SK-N-SH (cell line): ENCODE measurements at regions not wholly inside any gene's neighbourhood (a gene's known extent, or its start where the extent isn't known, plus 50 kb on each side); places are given as distances from the start of the nearest gene placed in this dataset.

Source experiments
- CTCF ChIA-PET: fragments of 300-600, 350-600 bp; formaldehyde crosslinking; extraction: SDS; loops from one replicate; lab custom pipeline; 2021; lab: Yijun Ruan, JAX
- POLR2A ChIA-PET: fragments of 350-600 bp; sonication (Branson Sonifier 250); formaldehyde crosslinking; extraction: SDS; loops from one replicate; lab custom pipeline; 2020; ENCODE audit warnings: antibody characterized with exemption, inconsistent platforms; lab: Yijun Ruan, JAX
- DNase-seq: peaks from one replicate; pipeline ENCODE4 v3.0.0; 2012
- H2AFZ ChIP-seq: fragments of 200-600 bp; sonication (generic); 2 replicates; pipeline ENCODE4 v1.8.1; 2016; ENCODE audit warnings: antibody characterized with exemption, mild to moderate bottlenecking, low read depth
- H3F3A ChIP-seq: fragments of 200-600 bp; sonication (generic); replicated peaks from 2 replicates; pipeline ENCODE3; 2016; ENCODE audit warnings: antibody characterized with exemption, mild to moderate bottlenecking; ENCODE audit not compliant: insufficient read depth
- H3K27ac ChIP-seq, 2 experiments: fragments of 200-500 bp in 1 of 2; fragments of 200-600 bp in 1 of 2; sonication (Bioruptor generic) in 1 of 2; sonication (generic), shearing (Covaris generic) in 1 of 2; 2 replicates each; pipeline versions ENCODE4 v1.5.1 to v1.6.1; 2014 to 2016; ENCODE audit warnings: low read depth in 2 of 2, inconsistent platforms in 1 of 2, low read length in 1 of 2, mild to moderate bottlenecking in 1 of 2, mixed read lengths in 1 of 2
- H3K27me3 ChIP-seq: fragments of 200-600 bp; sonication (generic), shearing (Covaris generic); 2 replicates; pipeline ENCODE4 v1.6.1; 2016; ENCODE audit warnings: mixed run types; ENCODE audit not compliant: insufficient read depth
- H3K36me3 ChIP-seq, 2 experiments: fragments of 200-500 bp in 1 of 2; fragments of 200-600 bp in 1 of 2; sonication (Bioruptor generic) in 1 of 2; sonication (generic) in 1 of 2; replicated peaks in 1 of 2; 2 replicates each; pipeline versions ENCODE3 to v1.5.1; 2014 to 2016; ENCODE audit warnings: low read length in 1 of 2, mild to moderate bottlenecking in 1 of 2; ENCODE audit not compliant: insufficient read depth in 2 of 2, control insufficient read depth in 1 of 2
- H3K4me1 ChIP-seq, 2 experiments: fragments of 200-500 bp in 1 of 2; fragments of 200-600 bp in 1 of 2; sonication (Bioruptor generic) in 1 of 2; sonication (generic), shearing (Covaris generic) in 1 of 2; 2 replicates each; pipeline versions ENCODE4 v1.5.1 to v1.6.1; 2014 to 2016; ENCODE audit warnings: low read depth in 1 of 2, low read length in 1 of 2, mixed run types in 1 of 2; ENCODE audit not compliant: insufficient read depth in 2 of 2, control insufficient read depth in 1 of 2
- H3K4me2 ChIP-seq: fragments of 200-600 bp; sonication (generic), shearing (Covaris generic); 2 replicates; pipeline ENCODE4 v1.6.1; 2017; ENCODE audit warnings: mixed run types
- H3K4me3 ChIP-seq, 2 experiments: fragments of 200-500 bp in 1 of 2; fragments of 200-600 bp in 1 of 2; sonication (Bioruptor generic) in 1 of 2; sonication (generic), shearing (Covaris generic) in 1 of 2; 2 replicates each; pipeline versions ENCODE4 v1.5.1 to v1.8.1; 2014 to 2016; ENCODE audit warnings: low read depth in 2 of 2, inconsistent platforms in 1 of 2, low read length in 1 of 2, mild to moderate bottlenecking in 1 of 2, mixed read lengths in 1 of 2, moderate library complexity in 1 of 2
- H3K79me2 ChIP-seq: fragments of 200-600 bp; sonication (generic); 2 replicates; pipeline ENCODE4 v1.8.1; 2017; ENCODE audit warnings: mild to moderate bottlenecking; ENCODE audit not compliant: insufficient read depth
- H3K9ac ChIP-seq: fragments of 200-600 bp; sonication (generic); 2 replicates; pipeline ENCODE4 v1.6.1; 2017; ENCODE audit warnings: mixed run types
- H3K9me2 ChIP-seq: fragments of 200-600 bp; sonication (generic); 2 replicates; pipeline ENCODE4 v1.6.1; 2017; ENCODE audit warnings: mixed run types
- H3K9me3 ChIP-seq: fragments of 200-600 bp; sonication (generic); 2 replicates; pipeline ENCODE4 v1.6.1; 2017; ENCODE audit warnings: mixed run types, mild to moderate bottlenecking, moderate library complexity
- H4K20me1 ChIP-seq: fragments of 200-600 bp; sonication (generic); 2 replicates; pipeline ENCODE4 v1.6.1; 2017; ENCODE audit warnings: mild to moderate bottlenecking, mixed run types; ENCODE audit not compliant: insufficient read depth
- CHD2 ChIP-seq: fragments of 150-350 bp; IDR thresholded peaks from 2 replicates; pipeline ENCODE4 v1.6.1; 2018; ENCODE audit warnings: low read length; ENCODE audit not compliant: partially characterized antibody
- ELF1 ChIP-seq: IDR thresholded peaks from 2 replicates; pipeline ENCODE4 v1.4.0; 2012
- FOSL2 ChIP-seq: IDR thresholded peaks from 2 replicates; pipeline ENCODE4 v1.4.0; 2012; ENCODE audit warnings: low read depth, mild to moderate bottlenecking, moderate library complexity, borderline replicate concordance
- GABPA ChIP-seq: IDR thresholded peaks from 2 replicates; pipeline ENCODE4 v1.4.0; 2012; ENCODE audit warnings: low read depth, mild to moderate bottlenecking
- GATA2 ChIP-seq: sonication (generic); formaldehyde crosslinking; IDR thresholded peaks from 2 replicates; pipeline ENCODE4 v1.5.0; 2020; ENCODE audit warnings: mild to moderate bottlenecking, missing genetic modification reagents
- IRF3 ChIP-seq: fragments of 150-350 bp; IDR thresholded peaks from 2 replicates; pipeline ENCODE4 v1.6.1; 2016; ENCODE audit warnings: mild to moderate bottlenecking, low read depth, low read length
- JUND ChIP-seq: IDR thresholded peaks from 2 replicates; pipeline ENCODE4 v1.4.0; 2012
- MEF2A ChIP-seq: IDR thresholded peaks from 2 replicates; pipeline ENCODE4 v1.4.0; 2012; ENCODE audit warnings: low read depth, borderline replicate concordance
- NFIC ChIP-seq: IDR thresholded peaks from 2 replicates; pipeline ENCODE4 v1.4.0; 2012; ENCODE audit warnings: borderline replicate concordance
- RCOR1 ChIP-seq: fragments of 150-350 bp; IDR thresholded peaks from 2 replicates; pipeline ENCODE4 v1.6.1; 2017; ENCODE audit warnings: antibody characterized with exemption, low read length
- RFX5 ChIP-seq: IDR thresholded peaks from 2 replicates; pipeline ENCODE4 v1.6.1; 2012; ENCODE audit warnings: mild to moderate bottlenecking, improper control_type of control experiment, low read length
- RXRA ChIP-seq: IDR thresholded peaks from 2 replicates; pipeline ENCODE4 v1.4.0; 2012; ENCODE audit warnings: low read depth, mild to moderate bottlenecking, borderline replicate concordance
- SIN3A ChIP-seq: IDR thresholded peaks from 2 replicates; pipeline ENCODE4 v1.6.1; 2012; ENCODE audit warnings: low read depth, mild to moderate bottlenecking, low read length, moderate library complexity, borderline replicate concordance
- SMC3 ChIP-seq: IDR thresholded peaks from 2 replicates; pipeline ENCODE4 v1.6.1; 2012; ENCODE audit warnings: low read depth, low read length, improper control_type of control experiment
- TAF1 ChIP-seq: IDR thresholded peaks from 2 replicates; pipeline ENCODE4 v1.6.1; 2012; ENCODE audit warnings: low read depth, mild to moderate bottlenecking, low read length, moderate library complexity, borderline replicate concordance
- TCF12 ChIP-seq: IDR thresholded peaks from 2 replicates; pipeline ENCODE4 v1.4.0; 2012
- USF2 ChIP-seq: fragments of 150-350 bp; IDR thresholded peaks from 2 replicates; pipeline ENCODE4 v1.6.1; 2017; ENCODE audit warnings: antibody characterized with exemption, low read length, low read depth, borderline replicate concordance
- WGBS: methylation state at CpG from one replicate; pipeline ENCODE4 v1.1.6; 2017; ENCODE audit warnings: low lambda C conversion rate; 5-methylcytosine and 5-hydroxymethylcytosine counted together
- TF ChIP-seq, protein P1 (sequence below): IDR thresholded peaks from 2 replicates; pipeline ENCODE4 v1.6.1; 2012; ENCODE audit warnings: mild to moderate bottlenecking, low read depth, low read length, moderate library complexity
- TF ChIP-seq, protein P2 (sequence below): IDR thresholded peaks from 2 replicates; pipeline ENCODE4 v1.4.0; 2012; ENCODE audit warnings: low read depth, borderline replicate concordance

DNA sequence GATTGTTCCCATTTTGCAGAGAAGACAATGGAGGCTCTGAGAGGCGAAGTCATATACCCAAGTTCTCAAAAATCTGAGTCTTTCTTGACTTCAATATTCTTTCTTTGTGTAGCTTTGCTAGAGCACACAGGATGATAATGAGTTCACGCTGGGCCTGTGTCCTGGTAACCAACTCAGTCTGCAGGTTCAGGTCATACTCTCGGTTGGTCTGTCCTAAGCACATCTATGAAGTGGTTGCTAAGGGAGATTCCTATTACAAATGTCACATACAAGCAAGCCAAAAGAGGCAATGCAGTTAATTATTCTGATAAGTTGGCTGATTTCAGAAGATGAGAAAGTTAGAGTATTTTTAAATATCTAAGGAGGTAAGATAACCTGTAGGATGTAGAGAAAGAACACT is 481.0 kb downstream of the SOX6 start:
- no peak overlapping the region for H3K4me2 ChIP-seq
- H3K9me3 ChIP-seq, result no peaks in the 10 kb centered on the region
- H3K36me3 ChIP-seq, result no peaks in the 10 kb centered on the region
- H3K4me3 ChIP-seq, result no peak overlapping the region
- H3K9ac ChIP-seq, result no peak overlapping the region
- H3K27ac ChIP-seq, result no peak overlapping the region
- H3K79me2 ChIP-seq, result no peaks in the 10 kb centered on the region
- H3F3A ChIP-seq, result no peaks in the 10 kb centered on the region
- no peak overlapping the region for H2AFZ ChIP-seq
- DNase-seq, result no peak
- H3K27me3 ChIP-seq, result no peaks in the 10 kb centered on the region
- CTCF ChIA-PET, result no interaction called here
- WGBS, result 46% methylated on average over 3 of the region's 3 CpGs
- TF ChIP-seq MEF2A, result no peak
- no peak for TF ChIP-seq RCOR1
- TF ChIP-seq GABPA, result no peak
- no peak for TF ChIP-seq NFIC
- no peak for TF ChIP-seq TCF12
- no peak for TF ChIP-seq USF2
- TF ChIP-seq SMC3, result no peak
- TF ChIP-seq CHD2, result no peak
- TF ChIP-seq, protein P1, sequence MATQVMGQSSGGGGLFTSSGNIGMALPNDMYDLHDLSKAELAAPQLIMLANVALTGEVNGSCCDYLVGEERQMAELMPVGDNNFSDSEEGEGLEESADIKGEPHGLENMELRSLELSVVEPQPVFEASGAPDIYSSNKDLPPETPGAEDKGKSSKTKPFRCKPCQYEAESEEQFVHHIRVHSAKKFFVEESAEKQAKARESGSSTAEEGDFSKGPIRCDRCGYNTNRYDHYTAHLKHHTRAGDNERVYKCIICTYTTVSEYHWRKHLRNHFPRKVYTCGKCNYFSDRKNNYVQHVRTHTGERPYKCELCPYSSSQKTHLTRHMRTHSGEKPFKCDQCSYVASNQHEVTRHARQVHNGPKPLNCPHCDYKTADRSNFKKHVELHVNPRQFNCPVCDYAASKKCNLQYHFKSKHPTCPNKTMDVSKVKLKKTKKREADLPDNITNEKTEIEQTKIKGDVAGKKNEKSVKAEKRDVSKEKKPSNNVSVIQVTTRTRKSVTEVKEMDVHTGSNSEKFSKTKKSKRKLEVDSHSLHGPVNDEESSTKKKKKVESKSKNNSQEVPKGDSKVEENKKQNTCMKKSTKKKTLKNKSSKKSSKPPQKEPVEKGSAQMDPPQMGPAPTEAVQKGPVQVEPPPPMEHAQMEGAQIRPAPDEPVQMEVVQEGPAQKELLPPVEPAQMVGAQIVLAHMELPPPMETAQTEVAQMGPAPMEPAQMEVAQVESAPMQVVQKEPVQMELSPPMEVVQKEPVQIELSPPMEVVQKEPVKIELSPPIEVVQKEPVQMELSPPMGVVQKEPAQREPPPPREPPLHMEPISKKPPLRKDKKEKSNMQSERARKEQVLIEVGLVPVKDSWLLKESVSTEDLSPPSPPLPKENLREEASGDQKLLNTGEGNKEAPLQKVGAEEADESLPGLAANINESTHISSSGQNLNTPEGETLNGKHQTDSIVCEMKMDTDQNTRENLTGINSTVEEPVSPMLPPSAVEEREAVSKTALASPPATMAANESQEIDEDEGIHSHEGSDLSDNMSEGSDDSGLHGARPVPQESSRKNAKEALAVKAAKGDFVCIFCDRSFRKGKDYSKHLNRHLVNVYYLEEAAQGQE, result no peak
- TF ChIP-seq, protein P2, sequence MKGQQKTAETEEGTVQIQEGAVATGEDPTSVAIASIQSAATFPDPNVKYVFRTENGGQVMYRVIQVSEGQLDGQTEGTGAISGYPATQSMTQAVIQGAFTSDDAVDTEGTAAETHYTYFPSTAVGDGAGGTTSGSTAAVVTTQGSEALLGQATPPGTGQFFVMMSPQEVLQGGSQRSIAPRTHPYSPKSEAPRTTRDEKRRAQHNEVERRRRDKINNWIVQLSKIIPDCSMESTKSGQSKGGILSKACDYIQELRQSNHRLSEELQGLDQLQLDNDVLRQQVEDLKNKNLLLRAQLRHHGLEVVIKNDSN, result no peak
- no peak for TF ChIP-seq RFX5
- TF ChIP-seq SIN3A, result no peak
- TF ChIP-seq FOSL2, result no peak
- no peak for TF ChIP-seq TAF1
- no peak for TF ChIP-seq ELF1
- TF ChIP-seq GATA2 (CRISPR knock-in tag), result no peak
- no peak for TF ChIP-seq IRF3
- no peak for TF ChIP-seq JUND
- TF ChIP-seq RXRA, result no peak
- no peaks in the 10 kb centered on the region for H4K20me1 ChIP-seq
- no peaks in the 10 kb centered on the region for H3K9me2 ChIP-seq
- POLR2A ChIA-PET, result no interaction called here
- H3K4me1 ChIP-seq, result peaks cover 0 to 5% of the 10 kb centered on the region in 2 experiments; a peak in 1 of 4 replicates
